ENCODE measurements at regions not wholly inside any gene's neighbourhood (a gene's known extent, or its start where the extent isn't known, plus 50 kb on each side); places are given as distances from the start of the nearest gene placed in this dataset.

DNA sequence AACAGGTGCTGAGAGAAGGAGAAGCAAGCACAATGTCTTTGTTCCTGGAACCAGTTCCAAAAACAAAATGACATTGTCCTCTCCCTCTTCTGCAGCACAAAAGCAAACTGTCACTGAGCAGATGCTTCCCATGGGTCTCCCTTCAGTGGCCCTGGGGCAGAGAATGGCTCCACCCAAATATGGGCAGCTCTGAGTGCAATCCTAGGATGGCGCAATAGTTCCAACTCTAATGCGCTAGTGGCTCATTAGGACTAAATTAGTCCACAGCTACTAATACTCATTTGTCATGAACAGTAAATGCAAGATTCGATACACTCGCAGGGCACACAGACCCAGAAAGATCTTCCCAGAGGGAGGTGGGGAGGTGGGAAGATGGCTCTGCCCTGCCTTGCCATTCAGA lies 205.2 kb upstream of the CHAC2 start:
- TF ChIP-seq, protein P1, sequence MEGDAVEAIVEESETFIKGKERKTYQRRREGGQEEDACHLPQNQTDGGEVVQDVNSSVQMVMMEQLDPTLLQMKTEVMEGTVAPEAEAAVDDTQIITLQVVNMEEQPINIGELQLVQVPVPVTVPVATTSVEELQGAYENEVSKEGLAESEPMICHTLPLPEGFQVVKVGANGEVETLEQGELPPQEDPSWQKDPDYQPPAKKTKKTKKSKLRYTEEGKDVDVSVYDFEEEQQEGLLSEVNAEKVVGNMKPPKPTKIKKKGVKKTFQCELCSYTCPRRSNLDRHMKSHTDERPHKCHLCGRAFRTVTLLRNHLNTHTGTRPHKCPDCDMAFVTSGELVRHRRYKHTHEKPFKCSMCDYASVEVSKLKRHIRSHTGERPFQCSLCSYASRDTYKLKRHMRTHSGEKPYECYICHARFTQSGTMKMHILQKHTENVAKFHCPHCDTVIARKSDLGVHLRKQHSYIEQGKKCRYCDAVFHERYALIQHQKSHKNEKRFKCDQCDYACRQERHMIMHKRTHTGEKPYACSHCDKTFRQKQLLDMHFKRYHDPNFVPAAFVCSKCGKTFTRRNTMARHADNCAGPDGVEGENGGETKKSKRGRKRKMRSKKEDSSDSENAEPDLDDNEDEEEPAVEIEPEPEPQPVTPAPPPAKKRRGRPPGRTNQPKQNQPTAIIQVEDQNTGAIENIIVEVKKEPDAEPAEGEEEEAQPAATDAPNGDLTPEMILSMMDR (IDR thresholded peaks at IDR 0.05): no peak
- no peak for TF ChIP-seq POLR2A (IDR thresholded peaks at IDR 0.05)
